B cell (primary cell): ENCODE measurements at regions not wholly inside any gene's neighbourhood (a gene's known extent, or its start where the extent isn't known, plus 50 kb on each side); places are given as distances from the start of the nearest gene placed in this dataset.
"Not testable (repeated sequence)": the region's sequence is repeated elsewhere in the genome, so short reads cannot be mapped to it uniquely, and the experiment has no call there.

Experiments used
- ATAC-seq: fragments of 200-7000 bp; cut with Tn5 transposase; one replicate; pipeline ENCODE4 v1.10.0; 2021; ENCODE audit warnings: low read depth, mild to moderate bottlenecking, moderate number of reproducible peaks, moderate library complexity
- CTCF ChIA-PET: fragments of 350-600 bp; sonication (Branson Sonifier 250); formaldehyde crosslinking; loops from one replicate; lab custom pipeline; 2021; ENCODE audit warnings: antibody characterized with exemption, inconsistent platforms; lab: Charles Lee
- POLR2A ChIA-PET: fragments of 350-600 bp; sonication (Branson Sonifier 250); formaldehyde crosslinking; loops from one replicate; lab custom pipeline; 2021; ENCODE audit warnings: antibody characterized with exemption; lab: Charles Lee
- DNase-seq: peaks from one replicate; pipeline ENCODE4 v3.0.0; 2013
- H2AFZ ChIP-seq: 2 replicates; pipeline ENCODE4 v1.6.1; 2012; ENCODE audit warnings: mild to moderate bottlenecking, low read depth, low read length; ENCODE audit not compliant: insufficient read depth, poor library complexity, severe bottlenecking
- H3K27ac ChIP-seq, 2 donors: 1 replicate in 1 of 2; 2 replicates in 1 of 2; pipeline ENCODE4 v1.5.1; 2012 to 2013; ENCODE audit warnings: low read length in 2 of 2, mild to moderate bottlenecking in 2 of 2, moderate library complexity in 1 of 2
- H3K27me3 ChIP-seq, 4 experiments: fragments of 200-600 bp in 1 of 4; sonication (generic) in 1 of 4; replicated peaks in 1 of 4; 1 replicate in 2 of 4; 2 replicates in 2 of 4; pipeline versions ENCODE4 v1.6.1 to v1.7.0; 2013 to 2016; ENCODE audit warnings: low read length in 3 of 4, mild to moderate bottlenecking in 2 of 4, mixed read lengths in 1 of 4, moderate library complexity in 1 of 4; ENCODE audit not compliant: insufficient read depth in 4 of 4, control insufficient read depth in 3 of 4; ENCODE audit errors: control extremely low read depth in 1 of 4
- H3K36me3 ChIP-seq, 2 experiments: replicated peaks in 1 of 2; 1 replicate in 1 of 2; 2 replicates in 1 of 2; pipeline versions ENCODE4 v1.6.1 to v1.7.1; 2013; ENCODE audit warnings: low read length in 1 of 2; ENCODE audit not compliant: insufficient read depth in 2 of 2, control insufficient read depth in 1 of 2; ENCODE audit errors: control extremely low read depth in 1 of 2, extremely low read depth in 1 of 2
- H3K4me1 ChIP-seq, 2 donors: fragments of 200-600 bp in 1 of 2; sonication (generic) in 1 of 2; 1 replicate in 1 of 2; 2 replicates in 1 of 2; pipeline versions ENCODE4 v1.5.1 to v1.6.1; 2013 to 2017; ENCODE audit warnings: low read length in 2 of 2; ENCODE audit not compliant: control insufficient read depth in 2 of 2, insufficient read depth in 2 of 2
- H3K4me2 ChIP-seq: replicated peaks from 2 replicates; pipeline ENCODE3; 2012; ENCODE audit warnings: mild to moderate bottlenecking, low read depth, low read length; ENCODE audit not compliant: poor library complexity, severe bottlenecking
- H3K4me3 ChIP-seq, 5 experiments: fragments of 200-600 bp in 1 of 5; sonication (generic) in 1 of 5; 1 replicate in 3 of 5; 2 replicates in 2 of 5; pipeline versions ENCODE4 v1.5.1 to v1.7.0; 2011 to 2016; ENCODE audit warnings: low read length in 4 of 5, mild to moderate bottlenecking in 4 of 5, low read depth in 2 of 5, control low read depth in 1 of 5, moderate library complexity in 1 of 5; ENCODE audit not compliant: insufficient read depth in 1 of 5; ENCODE audit errors: control extremely low read depth in 1 of 5, extremely low read depth in 1 of 5
- H3K79me2 ChIP-seq: fragments of 200-600 bp; sonication (generic); one replicate; pipeline ENCODE4 v1.6.0; 2016; ENCODE audit warnings: low read length; ENCODE audit not compliant: control insufficient read depth, insufficient read depth
- H3K9ac ChIP-seq: fragments of 200-600 bp; sonication (generic); 2 replicates; pipeline ENCODE4 v1.6.1; 2017; ENCODE audit warnings: mild to moderate bottlenecking, low read length, moderate library complexity
- H3K9me3 ChIP-seq, 3 donors: one replicate each; pipeline versions ENCODE4 v1.6.1 to v1.7.1; 2013; ENCODE audit warnings: low read length in 2 of 3; ENCODE audit not compliant: control insufficient read depth in 2 of 3, insufficient read depth in 1 of 3; ENCODE audit errors: control extremely low read depth in 1 of 3
- H4K20me1 ChIP-seq: 2 replicates; pipeline ENCODE4 v1.6.0; 2012; ENCODE audit warnings: mild to moderate bottlenecking, low read length; ENCODE audit not compliant: insufficient read depth, control insufficient read depth, poor library complexity, severe bottlenecking
- H3K27ac Mint-ChIP-seq: one replicate; pipeline ENCODE4 v1.8.0; 2021; ENCODE audit warnings: mixed read lengths
- H3K27me3 Mint-ChIP-seq: one replicate; pipeline ENCODE4 v1.8.0; 2021; ENCODE audit warnings: mixed read lengths
- H3K4me1 Mint-ChIP-seq: one replicate; pipeline ENCODE4 v1.8.0; 2021; ENCODE audit warnings: mixed read lengths
- H3K4me3 Mint-ChIP-seq: one replicate; pipeline ENCODE4 v1.8.0; 2021; ENCODE audit warnings: mixed read lengths
- H3K9me3 Mint-ChIP-seq: one replicate; pipeline ENCODE4 v1.8.0; 2022; ENCODE audit warnings: mixed read lengths; ENCODE audit not compliant: insufficient read depth
- WGBS: methylation state at CpG from one replicate; pipeline ENCODE4 v1.1.5; 2013; ENCODE audit warnings: missing lambda C conversion rate; ENCODE audit not compliant: insufficient coverage; 5-methylcytosine and 5-hydroxymethylcytosine counted together
- intact Hi-C: fragments of 100-400 bp; cut with micrococcal nuclease; formaldehyde crosslinking; loops from one replicate; pipeline ENCODE4 v1.10.0; 2022

GRCh38 chr20:30378721-30379120, 878.7 kb upstream of the DEFB115 start:
- H3K27me3 ChIP-seq, DNase-seq, ATAC-seq, H3K9me3 ChIP-seq, POLR2A ChIA-PET, H3K9me3 Mint-ChIP-seq, H3K27me3 Mint-ChIP-seq, H3K36me3 ChIP-seq, intact Hi-C loops, H3K4me2 ChIP-seq, H3K4me1 ChIP-seq, H3K79me2 ChIP-seq, H3K27ac Mint-ChIP-seq, H3K4me3 ChIP-seq, H3K27ac ChIP-seq, H4K20me1 ChIP-seq, H3K9ac ChIP-seq, H2AFZ ChIP-seq, CTCF ChIA-PET: not testable (repeated sequence)
- H3K4me3 Mint-ChIP-seq: peak overlapping the region; percentile 5
- WGBS: no CpG with 5 or more reads among the region's 1 CpG
- H3K4me1 Mint-ChIP-seq: peaks cover 32% of the 10 kb centered on the region

- WGBS: 67% methylated on average over 2 of the region's 6 CpGs
- H3K79me2 ChIP-seq, H3K27ac Mint-ChIP-seq, H2AFZ ChIP-seq, H3K4me3 ChIP-seq, H3K9me3 ChIP-seq, H3K27me3 ChIP-seq, ATAC-seq, H3K27ac ChIP-seq, CTCF ChIA-PET, intact Hi-C loops, DNase-seq, H3K27me3 Mint-ChIP-seq, H3K36me3 ChIP-seq, H3K9ac ChIP-seq, POLR2A ChIA-PET, H4K20me1 ChIP-seq, H3K4me2 ChIP-seq, H3K9me3 Mint-ChIP-seq, H3K4me3 Mint-ChIP-seq, H3K4me1 ChIP-seq: not testable (repeated sequence)
- peaks cover 28% of the 10 kb centered on the region for H3K4me1 Mint-ChIP-seq
Observed at GRCh38 chr20:30384841-30385240, 872.6 kb upstream of the DEFB115 start.

GRCh38 chr20:30386099-30386498, 871.4 kb upstream of the DEFB115 start:
- H3K4me1 ChIP-seq, CTCF ChIA-PET, H3K4me2 ChIP-seq, H3K36me3 ChIP-seq, H3K27ac ChIP-seq, H3K4me3 ChIP-seq, H3K27me3 ChIP-seq, H2AFZ ChIP-seq, H3K9ac ChIP-seq, intact Hi-C loops, ATAC-seq, DNase-seq, H3K79me2 ChIP-seq, H3K27me3 Mint-ChIP-seq, H3K9me3 Mint-ChIP-seq, H3K27ac Mint-ChIP-seq, H3K4me3 Mint-ChIP-seq, POLR2A ChIA-PET, H3K9me3 ChIP-seq, H4K20me1 ChIP-seq: not testable (repeated sequence)
- no CpG with 5 or more reads among the region's 4 CpGs for WGBS
- H3K4me1 Mint-ChIP-seq: peaks cover 25% of the 10 kb centered on the region

- H3K4me1 ChIP-seq, H3K4me2 ChIP-seq, H4K20me1 ChIP-seq, CTCF ChIA-PET, POLR2A ChIA-PET, H3K9me3 ChIP-seq, H2AFZ ChIP-seq, H3K27ac ChIP-seq, H3K4me3 ChIP-seq, H3K79me2 ChIP-seq, H3K27me3 Mint-ChIP-seq, H3K27me3 ChIP-seq, H3K9me3 Mint-ChIP-seq, H3K4me3 Mint-ChIP-seq, H3K36me3 ChIP-seq, H3K27ac Mint-ChIP-seq, intact Hi-C loops, H3K9ac ChIP-seq, ATAC-seq, DNase-seq: not testable (repeated sequence)
- H3K4me1 Mint-ChIP-seq: peaks cover 16% of the 10 kb centered on the region
- no CpG with 5 or more reads among the region's 4 CpGs for WGBS
Observed at GRCh38 chr20:30387823-30388222, 869.6 kb upstream of the DEFB115 start.
